Right ventricle myocardium superior (tissue), 1 donor: ENCODE measurements at regions not wholly inside any gene's neighbourhood (a gene's known extent, or its start where the extent isn't known, plus 50 kb on each side); places are given as distances from the start of the nearest gene placed in this dataset.
"Not testable (repeated sequence)": the region's sequence is repeated elsewhere in the genome, so short reads cannot be mapped to it uniquely, and the experiment has no call there.

Source experiments
- ATAC-seq: fragments of 200-7000 bp; cut with Tn5 transposase; one replicate; pipeline ENCODE4 v1.9.1; 2020; ENCODE audit warnings: mild to moderate bottlenecking; ENCODE audit not compliant: poor library complexity
- DNase-seq: peaks from one replicate; pipeline ENCODE4 v3.0.0-alpha.2; 2020
- intact Hi-C: fragments of 100-400 bp; cut with DNase I; formaldehyde crosslinking; loops from one replicate; pipeline ENCODE4 v1.11.2; 2022
- donor health status: DM: no; HTN: yes; CAD: no; lungs with severe emphysema.

DNA sequence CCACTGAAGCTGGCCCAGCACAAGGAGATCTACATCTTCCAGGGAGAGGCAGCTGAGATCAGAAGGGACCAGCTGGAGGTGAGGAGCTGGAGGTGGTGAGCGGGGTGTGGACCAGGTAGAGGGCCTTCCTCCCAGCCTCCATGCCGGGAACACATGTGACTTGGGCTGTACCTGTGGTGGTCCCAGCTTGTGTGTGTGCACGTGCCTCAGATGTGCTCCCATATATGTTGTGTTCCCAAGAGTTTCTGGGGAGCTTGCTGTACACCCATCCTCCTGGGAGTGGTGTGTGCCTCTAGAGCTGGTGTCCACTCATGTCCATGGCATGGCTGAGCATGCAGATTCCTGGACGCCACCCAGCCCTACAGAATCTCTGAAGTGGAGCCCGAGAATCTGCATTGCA is 183.7 kb upstream of the AKAP13 start:
- DNase-seq, ATAC-seq, intact Hi-C loops: not testable (repeated sequence)

DNA sequence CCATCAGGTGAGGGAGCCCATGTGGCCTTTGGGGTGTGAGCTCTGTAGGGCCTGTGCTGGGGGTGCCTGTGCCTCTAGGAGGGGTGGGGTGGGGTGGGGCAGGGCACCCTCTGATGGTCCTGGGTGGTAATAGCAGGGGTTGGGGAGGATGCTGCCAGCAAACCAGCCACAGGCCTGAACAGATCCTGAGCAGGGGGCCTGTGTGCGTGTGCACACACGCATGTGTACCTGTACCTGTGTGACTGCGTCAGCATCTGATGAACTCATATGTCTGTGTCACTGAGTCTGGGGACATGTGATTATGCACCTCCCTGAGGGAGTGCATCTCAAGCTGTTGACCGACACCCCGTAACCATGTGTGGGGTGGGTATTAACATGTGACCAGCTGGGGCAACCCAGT is 182.8 kb upstream of the AKAP13 start:
- DNase-seq, intact Hi-C loops, ATAC-seq: not testable (repeated sequence)

DNA sequence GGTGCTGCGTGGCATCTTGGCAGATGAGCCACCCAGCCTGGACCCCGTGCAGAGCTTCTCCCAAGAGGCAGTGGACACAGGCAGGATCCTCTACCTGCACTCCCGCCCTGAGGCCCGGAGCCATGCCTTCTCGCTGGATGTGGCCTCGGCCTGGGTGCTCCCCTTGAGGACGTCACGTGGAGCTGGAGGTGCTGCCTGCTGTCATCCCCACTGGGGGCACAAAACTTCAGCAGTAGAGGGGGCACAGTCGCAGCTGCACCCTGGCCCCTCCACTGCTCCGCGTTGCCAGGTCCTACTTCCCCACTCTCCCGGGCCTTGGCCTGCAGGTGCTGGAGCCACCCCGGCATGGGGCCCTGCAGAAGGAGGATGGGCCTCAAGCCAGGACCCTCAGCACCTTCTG is 182.0 kb upstream of the AKAP13 start:
- intact Hi-C loops, DNase-seq, ATAC-seq: not testable (repeated sequence)

DNA sequence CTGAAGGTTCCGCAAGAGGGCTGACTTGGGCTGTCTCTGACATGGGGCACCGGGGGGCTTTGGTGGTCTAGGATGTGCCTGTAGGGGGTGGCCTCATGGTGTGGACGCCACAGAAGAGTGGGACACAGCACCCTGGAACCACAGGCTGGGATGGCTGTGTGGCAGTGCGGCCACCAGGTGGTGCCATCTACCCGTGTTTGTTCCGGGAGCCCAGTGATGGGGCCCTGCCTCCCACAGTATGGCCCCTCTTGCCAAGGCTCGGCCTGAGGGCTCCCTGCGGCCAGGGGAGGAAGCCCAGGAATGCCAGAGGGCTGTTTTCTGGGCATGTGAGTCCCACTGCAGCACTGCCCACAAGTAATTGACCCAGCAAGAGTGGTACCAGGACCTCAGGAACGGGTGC is 180.2 kb upstream of the AKAP13 start:
- intact Hi-C loops, DNase-seq: not testable (repeated sequence)
- ATAC-seq: peak; percentile 96

DNA sequence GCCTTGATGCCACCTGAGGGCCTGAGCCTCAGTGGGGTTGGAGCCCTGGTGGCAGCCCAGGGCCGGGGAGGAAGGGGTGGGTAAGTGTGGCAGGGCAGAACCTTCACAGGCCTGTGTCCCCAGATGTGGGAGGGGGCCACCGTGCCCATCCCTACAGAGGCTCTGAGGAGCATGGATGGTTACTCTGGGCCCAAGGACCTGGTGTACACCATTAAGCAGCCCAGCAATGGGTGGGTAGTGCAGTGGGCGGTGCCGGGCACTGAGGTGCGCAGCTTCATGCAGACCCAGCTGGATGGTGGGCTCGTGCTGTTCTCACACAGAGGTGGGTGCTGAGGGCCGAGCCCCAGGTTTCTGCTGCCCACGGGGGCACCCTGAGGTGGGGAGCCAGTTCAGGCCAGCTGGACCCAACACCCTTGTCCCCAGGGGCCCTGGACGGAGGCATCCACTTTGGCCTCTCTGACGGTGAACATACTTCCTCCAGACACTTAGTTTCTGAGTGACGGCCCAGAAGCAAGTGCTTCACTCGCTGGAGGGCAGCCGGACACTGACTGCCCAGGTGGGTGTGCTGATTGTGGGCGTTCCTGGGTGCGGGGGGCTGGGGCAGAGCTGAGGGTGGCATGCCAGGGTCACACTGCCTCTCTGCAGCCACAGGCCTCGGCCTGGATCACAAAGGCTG is 179.1 kb upstream of the AKAP13 start:
- DNase-seq, ATAC-seq, intact Hi-C loops: not testable (repeated sequence)

DNA sequence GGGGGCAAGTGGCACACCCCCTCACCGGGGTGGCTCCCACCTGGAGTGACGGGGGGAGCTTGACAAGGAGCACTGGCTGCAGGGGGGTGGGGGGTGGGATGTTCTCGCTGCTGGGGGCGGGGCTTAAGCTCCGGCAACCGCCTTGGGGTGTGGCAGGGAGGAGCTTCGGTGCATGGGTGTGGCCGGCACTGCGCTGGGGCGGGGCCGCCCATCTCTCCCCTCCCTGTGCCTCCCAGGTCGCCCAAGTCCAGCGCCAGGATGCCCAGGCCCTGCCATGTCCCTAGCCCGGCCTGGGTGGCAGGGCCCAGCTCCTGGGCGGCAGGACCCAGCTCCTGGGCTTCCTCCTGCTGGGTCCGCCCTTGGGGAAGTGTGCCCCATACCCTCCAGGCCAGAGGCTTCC is 175.9 kb upstream of the AKAP13 start:
- ATAC-seq, DNase-seq, intact Hi-C loops: not testable (repeated sequence)

DNA sequence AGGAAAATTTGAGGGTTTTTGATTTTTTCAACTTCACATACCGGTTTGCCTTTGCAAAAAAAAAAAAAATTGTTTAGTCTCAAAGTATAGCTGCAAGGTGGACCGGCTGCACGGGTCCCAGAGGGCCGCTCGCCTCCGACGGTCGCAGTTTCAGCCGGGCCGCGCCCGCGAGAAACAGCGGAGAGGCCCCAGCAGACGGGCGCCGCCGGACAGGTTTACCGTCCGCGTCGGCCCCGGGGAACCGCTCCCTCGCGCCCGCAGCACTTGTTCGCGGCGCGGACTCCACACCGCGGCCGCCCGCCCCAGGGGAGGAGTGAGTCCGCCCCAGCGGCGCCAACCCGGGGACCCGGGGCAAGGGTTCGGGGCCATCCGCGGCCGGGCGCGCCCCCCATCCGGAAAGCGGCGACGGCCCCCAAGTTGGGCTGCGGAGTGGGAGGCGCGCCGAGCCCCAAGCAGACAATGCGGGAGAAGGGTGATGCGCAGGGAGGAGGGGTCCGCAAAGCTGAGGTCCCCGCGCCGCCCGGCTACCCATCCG is 146.5 kb upstream of the AKAP13 start:
- DNase-seq: peak; percentile 4
- ATAC-seq, intact Hi-C loops: not testable (repeated sequence)

DNA sequence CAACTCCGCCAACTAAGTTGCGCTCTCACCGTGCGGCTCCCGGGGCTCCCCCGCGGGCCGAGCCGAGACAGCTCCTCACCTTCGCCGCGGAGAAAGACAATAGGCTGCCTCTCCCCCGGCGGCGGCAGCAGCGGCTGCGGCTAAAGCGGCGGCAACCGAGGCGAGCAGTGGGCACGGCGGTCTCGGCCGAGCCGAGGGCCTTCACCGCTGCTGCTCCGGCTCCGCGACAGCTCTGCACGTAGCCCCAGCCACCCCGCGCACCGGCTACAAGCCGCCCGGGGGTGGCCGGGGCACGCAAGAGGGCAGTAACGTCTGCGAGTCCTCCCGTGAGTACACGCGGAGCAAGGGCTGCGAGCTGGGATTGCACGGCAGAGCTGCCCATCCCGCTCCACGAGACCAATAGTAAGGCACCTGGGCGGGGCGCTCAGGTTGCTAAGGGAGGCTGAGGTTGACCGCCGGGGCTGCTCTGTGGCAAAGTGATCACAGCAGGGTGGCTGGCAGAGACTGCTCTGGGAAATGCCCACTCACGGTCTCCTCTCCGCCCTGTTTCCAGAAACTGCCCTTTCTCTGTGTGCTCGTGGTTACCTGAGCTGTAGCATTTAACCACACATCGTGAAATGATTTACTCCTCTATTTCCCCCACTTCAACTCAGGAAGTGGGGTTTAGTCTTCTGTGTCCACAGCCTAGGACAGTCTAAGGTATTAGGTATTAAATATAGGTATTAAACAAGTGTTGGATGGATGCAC is 145.8 kb upstream of the AKAP13 start:
- intact Hi-C loops, ATAC-seq, DNase-seq: not testable (repeated sequence)

DNA sequence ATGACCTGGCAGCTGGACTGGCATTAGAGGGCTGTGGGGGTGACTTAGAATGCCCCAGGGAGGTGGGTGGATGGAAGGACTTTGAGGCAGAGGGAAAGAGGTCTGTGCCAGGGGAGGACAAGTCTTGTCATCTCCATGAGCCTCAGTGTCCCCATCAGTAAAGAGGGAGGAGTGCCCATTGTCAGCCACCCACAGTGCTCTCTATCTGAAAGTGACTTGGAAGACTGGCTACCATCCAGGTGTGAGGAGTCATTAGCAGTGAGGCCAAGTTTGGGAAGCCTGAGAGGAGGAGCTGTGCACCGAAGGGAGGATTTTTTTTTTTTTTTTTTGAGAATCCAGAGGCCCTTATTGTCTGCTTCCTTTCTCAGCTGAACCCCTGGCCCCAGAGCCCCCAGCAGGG is 136.3 kb upstream of the AKAP13 start:
- DNase-seq: not testable (repeated sequence)

DNA sequence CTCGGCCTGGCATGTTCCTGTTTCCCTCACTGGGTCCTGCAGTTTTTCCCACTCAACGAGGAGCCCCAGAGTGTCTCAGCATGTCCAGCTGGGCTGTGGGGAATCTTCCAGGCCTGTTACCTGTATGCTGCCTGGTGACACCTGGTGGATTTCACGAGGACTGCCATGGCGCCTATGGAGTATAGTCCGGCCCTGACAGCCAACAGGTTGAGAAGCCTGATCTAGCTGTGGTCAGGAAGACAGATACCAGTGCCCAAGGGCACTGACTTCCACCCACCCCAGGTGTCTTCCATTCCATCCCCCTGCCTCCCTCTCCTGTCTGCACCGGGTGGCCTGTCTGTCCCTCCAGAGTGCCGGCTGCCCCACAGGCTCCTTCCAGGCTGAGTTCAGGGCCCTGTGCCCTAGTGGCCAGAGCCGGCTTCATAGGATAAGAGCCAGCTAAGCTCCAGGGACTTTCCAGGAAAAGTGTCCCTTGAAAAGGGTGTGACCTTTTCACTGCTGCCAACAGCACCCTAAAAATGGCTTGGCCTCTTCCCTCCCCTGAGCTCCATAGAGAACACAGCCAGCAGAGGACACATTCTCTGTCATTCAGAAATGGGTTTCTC is 129.4 kb upstream of the AKAP13 start:
- ATAC-seq, intact Hi-C loops: not testable (repeated sequence)
- DNase-seq: peak; percentile 17

More for the DNA sequence above, 136.3 kb upstream of the AKAP13 start:
- intact Hi-C loops, ATAC-seq: not testable (repeated sequence)

DNA sequence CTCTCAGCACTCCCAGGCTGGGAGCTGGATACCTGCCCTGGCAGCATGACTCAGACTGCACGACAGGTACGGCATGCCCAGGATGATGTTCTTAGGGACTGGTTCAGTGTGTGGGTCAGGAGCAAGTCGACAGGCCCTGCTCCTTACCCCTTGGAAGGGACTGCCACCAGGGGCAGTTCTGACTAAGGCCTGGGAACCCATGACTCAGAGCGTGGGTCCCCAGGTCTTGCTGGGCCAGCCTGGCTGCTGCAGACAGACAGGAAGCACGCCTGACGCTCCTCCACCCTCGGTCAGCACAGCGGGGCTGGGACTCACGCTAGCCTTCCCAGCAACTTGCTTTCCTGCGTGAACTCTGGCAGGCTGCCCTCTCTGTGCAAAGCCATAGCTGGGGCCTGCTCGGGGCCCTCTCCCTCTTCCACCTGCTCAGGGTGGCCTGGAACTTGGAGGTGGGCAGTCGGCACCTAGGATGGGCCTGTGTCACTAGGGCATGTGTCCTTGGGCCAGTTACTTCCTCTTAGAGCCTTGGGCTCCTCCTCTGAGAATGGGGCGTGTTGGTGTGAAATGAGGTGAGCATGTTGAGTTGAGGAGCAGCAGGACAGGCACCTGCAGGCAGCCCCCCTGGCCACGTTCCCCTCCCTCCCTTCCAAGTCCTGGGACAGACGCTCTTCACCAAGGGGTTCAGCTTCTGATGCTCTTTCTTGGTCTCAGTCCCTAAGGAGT is 127.0 kb upstream of the AKAP13 start:
- DNase-seq, intact Hi-C loops, ATAC-seq: not testable (repeated sequence)

DNA sequence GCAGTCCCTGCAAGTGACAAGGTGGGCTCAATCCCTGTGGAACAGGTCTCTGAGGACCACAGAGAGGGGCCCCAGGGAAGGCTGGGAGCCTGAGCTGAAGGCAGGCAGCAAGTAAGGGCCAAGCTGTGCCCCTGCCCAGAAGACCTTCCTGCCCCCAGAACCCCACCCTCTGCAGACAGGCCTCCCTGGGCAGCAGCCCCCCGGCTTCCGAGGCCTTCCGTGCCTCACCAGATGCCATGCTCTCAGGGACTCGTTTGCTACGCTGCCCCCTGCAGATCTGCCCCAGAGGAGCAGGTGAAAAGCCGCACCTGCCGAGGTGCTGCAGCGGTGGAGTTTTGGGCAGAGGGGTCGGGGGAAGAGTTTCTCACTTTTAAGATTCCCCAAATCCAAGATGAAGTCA is 125.4 kb upstream of the AKAP13 start:
- DNase-seq, ATAC-seq, intact Hi-C loops: not testable (repeated sequence)

DNA sequence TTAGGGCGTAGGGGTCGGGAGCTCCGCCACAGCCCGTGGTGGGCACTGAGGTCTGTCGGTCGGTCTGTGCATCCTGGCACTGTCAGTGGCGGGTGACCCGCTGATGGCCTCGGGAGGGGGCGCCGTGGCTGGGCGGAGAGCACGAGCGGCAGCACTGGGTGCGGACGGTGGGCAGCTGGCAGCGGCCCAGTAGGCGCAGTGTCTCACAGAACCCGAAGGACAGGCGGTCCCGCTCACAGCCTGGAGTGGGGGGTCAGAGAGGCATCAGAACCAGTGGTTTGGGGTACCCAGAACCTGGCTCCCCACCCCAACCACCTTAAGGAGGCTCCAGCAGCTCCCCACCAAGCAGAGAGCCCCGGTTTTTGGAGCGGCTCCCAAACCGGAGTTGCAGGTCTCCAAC is 124.9 kb upstream of the AKAP13 start:
- DNase-seq, ATAC-seq, intact Hi-C loops: not testable (repeated sequence)

DNA sequence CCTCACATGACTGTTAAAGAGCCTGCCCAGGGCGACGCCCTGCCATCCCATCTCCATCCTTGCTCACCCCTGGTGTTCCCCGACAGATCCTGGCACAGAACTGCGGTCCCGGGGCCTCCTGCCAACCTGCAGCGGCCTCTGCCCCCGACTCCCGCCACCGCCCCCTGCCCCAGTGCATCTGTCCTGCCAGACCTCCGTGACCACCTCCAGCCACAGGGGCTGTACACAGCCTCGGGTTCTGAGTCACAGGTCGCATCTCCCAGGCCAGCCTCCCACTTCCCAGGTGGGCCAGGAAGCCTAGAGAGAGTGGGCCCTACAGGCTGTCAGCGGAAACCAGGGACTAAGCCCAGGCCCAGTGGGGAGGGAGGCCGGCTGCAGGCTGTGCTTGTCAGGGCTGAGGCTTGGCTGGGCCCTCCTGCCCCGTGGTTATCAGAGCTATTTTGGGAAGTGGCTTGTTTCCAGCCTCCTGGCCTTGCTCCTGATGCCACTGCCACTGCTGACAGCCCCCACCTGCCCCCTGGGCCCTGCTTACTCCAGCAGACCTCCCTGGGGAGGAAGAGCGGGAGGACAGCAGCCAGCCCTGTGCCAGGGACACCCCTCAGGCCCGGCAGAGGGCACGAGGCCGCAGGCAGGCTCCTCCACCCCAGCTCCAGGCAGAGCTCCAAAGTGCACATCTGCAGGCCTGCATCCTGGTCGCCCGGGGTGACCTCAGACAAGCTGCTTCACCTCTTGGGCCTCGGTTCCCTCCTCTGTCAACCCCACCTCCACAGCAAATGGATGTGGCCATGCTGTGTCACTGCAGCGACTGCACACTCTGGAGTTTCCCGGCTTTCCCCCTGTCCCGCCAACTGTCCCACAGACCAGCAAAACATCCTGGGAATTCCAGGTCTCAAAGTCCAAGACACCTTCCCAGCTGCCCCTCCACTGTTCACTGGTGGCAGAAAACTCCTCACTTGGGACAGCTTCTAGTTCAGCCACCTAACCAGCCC is 124.1 kb upstream of the AKAP13 start:
- intact Hi-C loops: not testable (repeated sequence)
- ATAC-seq (peak; percentile 92), DNase-seq (peak; percentile 84)

DNA sequence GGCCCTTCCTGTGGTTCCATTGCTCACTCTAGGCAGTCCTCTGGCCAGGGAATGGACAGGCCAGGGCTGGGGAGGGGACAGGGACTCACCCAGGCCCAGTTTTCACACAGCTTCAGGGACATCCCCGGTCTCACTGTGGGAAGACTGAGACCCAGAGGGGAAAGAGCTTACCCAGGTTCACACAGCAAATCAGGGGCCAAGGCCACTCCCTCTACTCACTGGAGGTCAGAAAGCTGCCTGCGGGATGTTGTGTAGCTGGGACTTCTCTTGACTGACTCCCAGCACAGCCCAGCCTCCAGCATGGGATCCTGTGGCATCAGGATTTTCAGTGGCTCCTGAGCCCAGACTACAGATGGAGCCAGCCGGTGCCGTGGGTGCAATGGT is 122.3 kb upstream of the AKAP13 start:
- DNase-seq, intact Hi-C loops, ATAC-seq: not testable (repeated sequence)

DNA sequence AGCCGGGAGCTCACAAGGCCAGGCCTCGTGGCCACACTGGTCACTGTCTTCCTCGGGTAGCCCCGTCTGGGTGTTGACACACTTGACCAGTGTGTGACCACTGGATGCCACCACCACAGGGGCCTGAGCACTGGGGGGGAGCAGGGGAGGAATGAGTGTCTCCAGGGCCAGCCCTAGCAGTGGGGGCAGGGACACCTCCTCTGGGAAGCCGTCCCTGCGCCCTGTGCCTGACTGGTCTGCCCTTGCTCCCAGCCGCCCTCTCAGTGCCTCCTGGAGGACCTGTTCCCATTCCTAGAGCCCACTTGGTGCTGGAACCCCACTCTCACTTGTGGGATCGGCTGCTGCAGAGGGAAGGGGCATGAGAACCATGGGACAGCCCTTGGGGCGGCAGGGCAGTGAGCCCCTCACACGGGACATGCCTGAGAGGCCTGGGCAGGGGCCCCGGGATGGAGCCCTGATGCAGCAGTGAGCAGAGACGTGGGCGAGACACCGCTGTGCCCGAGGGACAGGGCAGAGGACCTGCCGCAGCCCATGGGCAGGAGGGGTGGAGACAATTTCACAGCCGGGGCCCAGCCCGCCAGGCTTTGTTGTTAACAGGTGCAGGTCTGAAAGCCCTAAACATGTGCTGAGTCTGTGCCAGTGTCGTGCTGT is 121.7 kb upstream of the AKAP13 start:
- ATAC-seq, DNase-seq, intact Hi-C loops: not testable (repeated sequence)

DNA sequence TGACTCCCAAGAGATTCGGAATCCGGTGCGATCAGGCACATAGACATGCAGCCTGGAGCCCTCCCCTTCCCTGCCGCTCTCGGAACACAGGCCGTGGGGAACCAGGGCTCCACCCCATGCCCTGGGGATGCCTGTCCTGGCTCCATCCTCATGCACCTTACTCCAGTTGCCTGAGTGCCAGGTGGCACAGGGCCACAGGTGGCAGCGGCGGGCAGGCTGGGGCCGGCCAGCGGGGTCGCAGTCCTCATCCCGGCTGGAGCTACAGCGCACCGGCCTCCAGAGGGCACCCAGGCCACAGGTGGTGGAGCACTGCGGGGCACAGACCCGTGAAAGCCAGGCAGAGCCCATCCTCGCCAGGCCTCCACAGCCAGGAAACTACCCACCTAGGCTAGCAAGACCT is 119.9 kb upstream of the AKAP13 start:
- intact Hi-C loops, DNase-seq: not testable (repeated sequence)
- peak; percentile 24 for ATAC-seq
